ENCODE measurements at regions not wholly inside any gene's neighbourhood (a gene's known extent, or its start where the extent isn't known, plus 50 kb on each side); places are given as distances from the start of the nearest gene placed in this dataset.

DNA sequence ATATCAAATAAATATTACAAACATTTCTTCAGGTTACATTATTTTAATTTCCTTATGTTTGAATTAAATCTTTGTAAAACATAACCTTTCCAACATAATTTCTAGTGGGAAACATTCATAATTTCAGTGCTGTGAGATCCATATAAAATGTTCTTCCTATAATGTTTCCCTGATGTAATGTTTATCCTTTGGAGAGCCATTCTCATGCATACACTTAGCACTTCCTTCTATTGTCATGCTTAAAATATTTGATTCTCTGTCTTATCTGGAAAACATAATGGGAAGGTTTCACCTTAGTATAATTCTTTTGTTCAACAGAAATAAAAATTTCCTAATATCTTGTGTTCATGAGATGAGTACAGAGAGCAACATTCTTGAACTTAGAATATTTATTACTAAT, 472.5 kb downstream of the ADAMTS20 start:
- TF ChIP-seq CTCF (conservative IDR thresholded peaks at IDR 0.05 in 1 of 2, IDR thresholded peaks at IDR 0.05 in 1 of 2; ENCODE audit: low read depth in 1 of 2, low read length in 2 of 2) = no peak
- TF ChIP-seq EZH2 (IDR thresholded peaks at IDR 0.05; ENCODE audit: low read length, missing control alignments) = no peak

All from fibroblast of lung (primary cell).